ENCODE measurements at regions not wholly inside any gene's neighbourhood (a gene's known extent, or its start where the extent isn't known, plus 50 kb on each side); places are given as distances from the start of the nearest gene placed in this dataset.

DNA sequence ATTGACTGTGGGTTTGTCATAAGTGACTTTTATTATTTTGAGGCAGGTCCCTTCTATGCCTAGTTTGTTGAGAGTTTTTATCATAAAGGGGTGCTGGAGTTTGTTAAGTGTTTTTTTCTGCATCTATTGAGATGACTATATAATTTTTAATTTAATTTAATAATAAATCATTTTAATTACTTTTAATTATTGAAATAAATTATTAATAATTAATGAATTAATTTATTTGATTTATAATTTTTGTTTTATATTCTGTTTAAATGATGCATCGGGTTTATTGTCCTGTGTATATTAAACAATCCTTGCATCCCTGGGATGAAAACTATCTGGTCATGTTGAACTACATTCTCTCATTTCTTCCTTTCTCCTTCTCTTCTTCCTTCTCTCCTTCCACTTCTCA is 1352.2 kb upstream of the PRR20A start:
- no peaks in the 10 kb centered on the region for H3K36me3 Mint-ChIP-seq (ENCODE audit: low read depth, unreplicated experiment)

DNA sequence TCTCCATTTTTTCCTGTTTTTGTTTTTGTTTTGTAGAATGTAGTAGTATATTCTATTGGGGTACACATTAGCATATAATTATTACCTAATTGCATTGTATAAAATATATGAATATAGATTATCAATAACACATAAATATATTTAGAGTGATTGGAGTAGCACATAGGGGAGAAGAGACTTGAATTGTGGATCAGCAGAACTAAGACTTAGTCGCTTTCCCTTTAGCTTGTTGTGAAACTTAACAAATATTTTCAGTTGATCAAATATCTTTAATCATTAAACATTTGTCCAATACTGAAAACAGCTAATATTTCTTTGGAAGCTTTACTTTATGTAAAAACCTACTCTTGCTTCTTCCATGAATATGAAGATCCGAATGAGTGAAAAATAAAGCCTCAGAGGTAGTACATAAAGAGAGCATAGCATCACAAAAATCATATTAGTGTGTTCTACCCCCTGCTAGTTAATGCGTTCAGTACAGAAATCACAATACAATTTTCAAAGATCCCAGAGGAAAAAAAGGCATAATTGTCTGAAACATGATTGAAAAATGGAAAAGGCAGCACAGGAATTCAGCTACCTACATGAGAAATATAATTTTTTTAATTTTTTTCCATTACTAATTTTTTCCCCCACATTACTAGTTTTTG is 1348.0 kb upstream of the PRR20A start:
- no peak overlapping the region for H3K27ac ChIP-seq (ENCODE audit: low read depth, low read length)
- H3K4me1 Mint-ChIP-seq (ENCODE audit: low read depth, unreplicated experiment), result no peaks in the 10 kb centered on the region
- H3K9me3 Mint-ChIP-seq (ENCODE audit: unreplicated experiment), result no peaks in the 10 kb centered on the region
- no peaks in the 10 kb centered on the region for H3K79me2 ChIP-seq (ENCODE audit: insufficient read depth, low read length)
- H4K20me1 ChIP-seq (ENCODE audit: insufficient read depth, low read length), result no peaks in the 10 kb centered on the region
- no peak overlapping the region for H3K4me2 ChIP-seq (ENCODE audit: low read length)
- H3K4me1 ChIP-seq (ENCODE audit: insufficient read depth, low read length), result no peaks in the 10 kb centered on the region
- H2AFZ ChIP-seq (ENCODE audit: low read depth, low read length), result no peak overlapping the region
- no peak for DNase-seq (ENCODE audit: low read depth)
- no peaks in the 10 kb centered on the region for H3K27me3 ChIP-seq (ENCODE audit: insufficient read depth, low read length)
- no peaks in the 10 kb centered on the region for H3K27me3 Mint-ChIP-seq (ENCODE audit: low read depth, unreplicated experiment)
- H3K9ac ChIP-seq (ENCODE audit: low read length), result no peak overlapping the region
- TF ChIP-seq EZH2 (IDR thresholded peaks at IDR 0.05; ENCODE audit: insufficient read depth, low read length), result no peak
- TF ChIP-seq, protein P1, sequence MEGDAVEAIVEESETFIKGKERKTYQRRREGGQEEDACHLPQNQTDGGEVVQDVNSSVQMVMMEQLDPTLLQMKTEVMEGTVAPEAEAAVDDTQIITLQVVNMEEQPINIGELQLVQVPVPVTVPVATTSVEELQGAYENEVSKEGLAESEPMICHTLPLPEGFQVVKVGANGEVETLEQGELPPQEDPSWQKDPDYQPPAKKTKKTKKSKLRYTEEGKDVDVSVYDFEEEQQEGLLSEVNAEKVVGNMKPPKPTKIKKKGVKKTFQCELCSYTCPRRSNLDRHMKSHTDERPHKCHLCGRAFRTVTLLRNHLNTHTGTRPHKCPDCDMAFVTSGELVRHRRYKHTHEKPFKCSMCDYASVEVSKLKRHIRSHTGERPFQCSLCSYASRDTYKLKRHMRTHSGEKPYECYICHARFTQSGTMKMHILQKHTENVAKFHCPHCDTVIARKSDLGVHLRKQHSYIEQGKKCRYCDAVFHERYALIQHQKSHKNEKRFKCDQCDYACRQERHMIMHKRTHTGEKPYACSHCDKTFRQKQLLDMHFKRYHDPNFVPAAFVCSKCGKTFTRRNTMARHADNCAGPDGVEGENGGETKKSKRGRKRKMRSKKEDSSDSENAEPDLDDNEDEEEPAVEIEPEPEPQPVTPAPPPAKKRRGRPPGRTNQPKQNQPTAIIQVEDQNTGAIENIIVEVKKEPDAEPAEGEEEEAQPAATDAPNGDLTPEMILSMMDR (IDR thresholded peaks at IDR 0.05; ENCODE audit: insufficient read depth, low read depth, low read length), result no peak
- H3K9me3 ChIP-seq (ENCODE audit: insufficient read depth, low read depth, low read length), result peaks cover 4% of the 10 kb centered on the region
- H3K4me3 Mint-ChIP-seq (ENCODE audit: unreplicated experiment), result no peak overlapping the region
- no peak overlapping the region for H3K27ac Mint-ChIP-seq (ENCODE audit: unreplicated experiment)
- no peaks in the 10 kb centered on the region for H3K36me3 ChIP-seq (ENCODE audit: insufficient read depth, low read length)
- FAIRE-seq, result no peak
- no peak overlapping the region for H3K4me3 ChIP-seq (ENCODE audit: insufficient read depth, low read depth, low read length)
- no peaks in the 10 kb centered on the region for H3K36me3 Mint-ChIP-seq (ENCODE audit: low read depth, unreplicated experiment)

More for the DNA sequence above, 1352.2 kb upstream of the PRR20A start:
- no peaks in the 10 kb centered on the region for H3K9me3 Mint-ChIP-seq (ENCODE audit: unreplicated experiment)
- Histone ChIP-seq H3K9me3 (ENCODE audit: insufficient read depth, low read depth, low read length) (no peaks in the 10 kb centered on the region), H3K4me2 (ENCODE audit: low read length) (no peak overlapping the region), H3K4me3 (ENCODE audit: insufficient read depth, low read depth, low read length) (no peak overlapping the region), H3K27me3 (ENCODE audit: insufficient read depth, low read length) (no peaks in the 10 kb centered on the region), H3K79me2 (ENCODE audit: insufficient read depth, low read length) (no peaks in the 10 kb centered on the region), H3K27ac (ENCODE audit: low read depth, low read length) (no peak overlapping the region), H3K4me1 (ENCODE audit: insufficient read depth, low read length) (no peaks in the 10 kb centered on the region), H4K20me1 (ENCODE audit: insufficient read depth, low read length) (no peaks in the 10 kb centered on the region), H3K36me3 (ENCODE audit: insufficient read depth, low read length) (no peaks in the 10 kb centered on the region), H2AFZ (ENCODE audit: low read depth, low read length) (no peak overlapping the region), H3K9ac (ENCODE audit: low read length) (no peak overlapping the region)
- no peak for TF ChIP-seq EZH2 (IDR thresholded peaks at IDR 0.05; ENCODE audit: insufficient read depth, low read length)
- TF ChIP-seq, protein P1 (IDR thresholded peaks at IDR 0.05; ENCODE audit: insufficient read depth, low read depth, low read length), result no peak
- DNase-seq (ENCODE audit: low read depth) (no peak), FAIRE-seq (no peak)
- H3K4me3 Mint-ChIP-seq (ENCODE audit: unreplicated experiment), result no peak overlapping the region
- no peak overlapping the region for H3K27ac Mint-ChIP-seq (ENCODE audit: unreplicated experiment)
- H3K27me3 Mint-ChIP-seq (ENCODE audit: low read depth, unreplicated experiment), result no peaks in the 10 kb centered on the region
- no peaks in the 10 kb centered on the region for H3K4me1 Mint-ChIP-seq (ENCODE audit: low read depth, unreplicated experiment)

DNA sequence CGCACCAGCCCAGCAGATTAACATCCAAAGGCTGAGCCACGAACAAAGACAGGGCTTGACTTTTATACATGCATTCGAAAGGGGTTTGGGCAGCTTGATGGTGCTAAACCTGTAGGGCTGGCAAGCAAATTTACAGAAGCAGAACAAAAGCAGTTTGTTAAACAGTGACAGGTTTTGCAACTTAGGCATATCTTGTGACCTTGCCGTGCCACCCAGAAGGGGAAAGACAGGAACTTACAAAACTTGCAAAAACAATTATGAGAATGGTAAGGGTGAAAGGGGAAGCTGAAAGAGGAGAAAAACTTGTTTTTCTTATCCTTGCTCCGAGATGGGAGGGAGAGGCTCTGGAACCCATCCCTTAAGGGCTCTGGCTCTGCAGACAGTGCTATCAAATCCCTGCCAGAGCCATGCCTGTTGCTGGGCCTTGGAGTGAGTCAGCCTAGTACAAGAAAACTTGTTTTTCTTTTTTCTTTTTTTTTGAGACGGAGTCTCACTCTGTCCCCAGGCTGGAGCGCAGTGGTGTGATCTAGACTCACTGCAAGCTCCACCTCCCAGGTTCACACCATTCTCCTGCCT is 1325.2 kb upstream of the PRR20A start:
- no peak overlapping the region for H3K27ac Mint-ChIP-seq (ENCODE audit: unreplicated experiment)

More for the DNA sequence above, 1325.2 kb upstream of the PRR20A start:
- Histone ChIP-seq H3K9ac (ENCODE audit: low read length) (no peak overlapping the region), H2AFZ (ENCODE audit: low read depth, low read length) (no peak overlapping the region), H3K4me2 (ENCODE audit: low read length) (no peak overlapping the region), H3K36me3 (ENCODE audit: insufficient read depth, low read length) (no peaks in the 10 kb centered on the region), H3K27ac (ENCODE audit: low read depth, low read length) (no peak overlapping the region), H3K4me1 (ENCODE audit: insufficient read depth, low read length) (no peaks in the 10 kb centered on the region), H4K20me1 (ENCODE audit: insufficient read depth, low read length) (no peaks in the 10 kb centered on the region), H3K79me2 (ENCODE audit: insufficient read depth, low read length) (no peaks in the 10 kb centered on the region), H3K27me3 (ENCODE audit: insufficient read depth, low read length) (no peaks in the 10 kb centered on the region), H3K9me3 (ENCODE audit: insufficient read depth, low read depth, low read length) (no peaks in the 10 kb centered on the region), H3K4me3 (ENCODE audit: insufficient read depth, low read depth, low read length) (no peak overlapping the region)
- TF ChIP-seq, protein P1 (IDR thresholded peaks at IDR 0.05; ENCODE audit: insufficient read depth, low read depth, low read length), result no peak
- no peak for TF ChIP-seq EZH2 (IDR thresholded peaks at IDR 0.05; ENCODE audit: insufficient read depth, low read length)
- Mint-ChIP-seq H3K9me3 (ENCODE audit: unreplicated experiment) (no peaks in the 10 kb centered on the region), H3K36me3 (ENCODE audit: low read depth, unreplicated experiment) (no peaks in the 10 kb centered on the region), H3K27me3 (ENCODE audit: low read depth, unreplicated experiment) (no peaks in the 10 kb centered on the region), H3K4me3 (ENCODE audit: unreplicated experiment) (no peak overlapping the region), H3K4me1 (ENCODE audit: low read depth, unreplicated experiment) (no peaks in the 10 kb centered on the region)
- no peak for DNase-seq (ENCODE audit: low read depth)
- FAIRE-seq, result no peak

Data from astrocyte (in vitro differentiated cells and primary cell).